GM12892 (cell line): ENCODE measurements at regions not wholly inside any gene's neighbourhood (a gene's known extent, or its start where the extent isn't known, plus 50 kb on each side); places are given as distances from the start of the nearest gene placed in this dataset.

Experiments used
- POLR2A ChIP-seq: IDR thresholded peaks from 2 replicates; pipeline ENCODE4 v1.6.1; 2011; ENCODE audit warnings: low read depth, low read length, control low read depth
- POLR2AphosphoS5 ChIP-seq: IDR thresholded peaks from 2 replicates; pipeline ENCODE4 v1.6.1; 2011; ENCODE audit warnings: low read depth, low read length, control low read depth

GRCh38 chr10:91689731-91690168, 56.9 kb upstream of the PPP1R3C start:
- TF ChIP-seq POLR2A (no peak), POLR2AphosphoS5 (no peak)
